ENCODE measurements at regions not wholly inside any gene's neighbourhood (a gene's known extent, or its start where the extent isn't known, plus 50 kb on each side); places are given as distances from the start of the nearest gene placed in this dataset.
"Not testable (repeated sequence)": the region's sequence is repeated elsewhere in the genome, so short reads cannot be mapped to it uniquely, and the experiment has no call there.

DNA sequence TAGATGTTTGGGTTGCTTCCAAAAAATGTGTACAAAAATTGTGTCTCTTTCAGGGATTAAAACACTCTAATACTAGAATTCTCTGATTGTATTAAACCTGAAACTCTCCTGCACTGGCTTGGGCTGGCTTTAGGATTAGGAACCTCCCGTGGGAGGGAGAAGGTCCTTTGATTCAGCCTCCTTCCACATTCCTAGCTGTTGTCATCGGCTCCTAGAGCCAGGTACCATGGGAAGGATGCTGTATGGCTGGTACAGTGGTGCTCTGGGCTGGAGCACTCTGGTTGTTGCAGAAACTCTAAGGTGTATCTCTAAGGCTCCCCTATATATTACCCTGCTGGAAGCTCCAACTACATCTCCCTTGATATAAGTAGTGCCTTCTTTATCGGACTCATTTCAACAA, 245.2 kb upstream of the FOXK1 start:
- no peak for DNase-seq (ENCODE audit: low read depth in 4 of 4, low spot score in 3 of 4)

DNA sequence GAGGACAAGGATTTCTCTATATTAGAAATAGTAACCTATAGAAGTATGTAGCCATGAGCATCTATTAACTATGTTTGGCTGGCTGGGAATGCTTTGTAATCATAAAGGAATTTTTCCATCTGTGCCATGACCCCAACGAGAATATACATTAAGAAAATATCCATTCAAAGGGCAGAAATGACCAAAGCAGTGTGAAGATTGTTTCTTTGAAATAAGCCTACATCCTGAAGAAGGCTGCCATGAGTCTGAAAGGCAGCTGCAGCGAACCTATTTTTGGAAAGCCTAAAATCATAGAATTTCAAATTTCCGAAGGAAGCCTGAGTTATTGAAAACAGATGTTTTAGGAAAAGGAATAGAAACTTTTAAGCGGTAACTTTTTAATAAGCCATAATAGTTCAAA, 244.2 kb upstream of the FOXK1 start:
- DNase-seq (ENCODE audit: low read depth in 4 of 4, low spot score in 3 of 4) = no peak

DNA sequence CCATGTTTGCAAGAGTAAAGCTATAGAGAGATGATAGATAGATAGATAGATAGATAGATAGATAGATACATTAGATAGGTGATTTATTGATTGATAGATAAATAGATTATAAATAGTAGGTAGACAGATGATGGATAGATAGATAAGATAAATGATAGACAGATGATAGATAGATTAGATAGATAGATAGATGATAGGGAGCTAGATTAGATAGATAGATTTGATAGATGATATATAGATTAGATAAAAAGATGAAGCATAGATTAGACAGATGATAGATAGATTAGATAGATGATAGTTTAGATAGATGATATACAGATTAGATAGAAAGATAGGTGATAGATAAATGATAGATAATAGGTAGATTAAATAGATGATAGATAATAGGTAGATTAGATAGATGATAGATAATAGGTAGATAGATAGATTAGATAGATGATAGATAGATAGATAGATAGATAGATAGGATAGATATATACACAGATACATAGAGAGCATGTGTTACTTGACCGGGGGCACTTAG, 243.3 kb upstream of the FOXK1 start:
- DNase-seq (ENCODE audit: low read depth in 4 of 4, low spot score in 3 of 4) = no peak

DNA sequence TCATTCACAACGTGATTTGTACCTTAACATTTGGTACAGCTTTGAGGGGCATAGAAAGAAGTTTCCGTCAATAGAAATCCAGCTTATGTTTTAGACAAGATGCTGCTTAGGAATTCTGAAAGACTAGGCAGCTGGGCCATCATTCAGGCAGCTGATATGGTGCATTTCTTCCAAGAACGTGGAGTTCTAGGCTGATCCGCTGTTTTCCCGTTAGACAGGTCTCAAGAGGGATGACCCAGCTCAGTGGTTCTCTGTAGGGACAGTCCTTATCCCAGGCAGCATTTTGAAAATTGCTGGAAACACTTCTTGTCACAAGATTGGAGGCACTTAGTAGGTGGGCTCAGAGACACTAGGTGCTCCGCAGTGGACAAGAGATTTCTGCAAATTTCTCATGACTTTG, 242.7 kb upstream of the FOXK1 start:
- no peak for DNase-seq (ENCODE audit: low read depth in 4 of 4, low spot score in 3 of 4)

DNA sequence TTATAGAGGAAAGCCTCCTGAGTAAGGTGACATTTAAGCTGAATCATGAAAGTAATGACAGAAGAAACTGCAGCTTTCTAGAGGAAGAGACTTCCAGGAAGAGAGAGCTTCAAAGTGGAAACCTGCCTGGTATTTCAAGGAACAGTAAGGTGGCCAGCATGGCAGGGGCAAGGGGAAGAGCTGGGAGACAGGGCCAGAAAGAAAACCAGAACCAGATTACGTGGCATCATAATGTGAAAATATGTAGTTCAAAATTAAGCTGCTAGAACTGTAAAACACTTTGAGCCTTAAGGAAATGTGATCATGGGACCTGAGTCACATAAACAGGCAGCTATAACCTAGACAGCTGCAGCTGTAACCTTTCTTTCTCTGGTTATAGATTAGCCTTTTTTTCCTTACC, 238.0 kb upstream of the FOXK1 start:
- DNase-seq (ENCODE audit: low read depth in 4 of 4, low spot score in 3 of 4) = no peak

DNA sequence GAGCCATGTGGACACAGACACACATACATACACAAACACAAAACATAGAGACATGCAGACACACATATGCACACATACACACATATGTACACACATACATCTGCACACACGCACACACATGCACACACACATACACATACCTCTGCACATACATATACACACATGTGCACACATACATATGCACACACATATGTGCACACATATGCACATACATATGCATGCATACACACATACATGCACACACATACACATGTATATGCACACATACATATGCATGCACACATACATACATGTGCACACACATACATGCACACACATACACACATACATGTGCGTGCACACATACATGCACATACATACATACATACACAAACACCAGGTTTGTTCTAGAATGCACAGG, 236.3 kb upstream of the FOXK1 start:
- DNase-seq (ENCODE audit: low read depth in 4 of 4, low spot score in 3 of 4) = no peak

DNA sequence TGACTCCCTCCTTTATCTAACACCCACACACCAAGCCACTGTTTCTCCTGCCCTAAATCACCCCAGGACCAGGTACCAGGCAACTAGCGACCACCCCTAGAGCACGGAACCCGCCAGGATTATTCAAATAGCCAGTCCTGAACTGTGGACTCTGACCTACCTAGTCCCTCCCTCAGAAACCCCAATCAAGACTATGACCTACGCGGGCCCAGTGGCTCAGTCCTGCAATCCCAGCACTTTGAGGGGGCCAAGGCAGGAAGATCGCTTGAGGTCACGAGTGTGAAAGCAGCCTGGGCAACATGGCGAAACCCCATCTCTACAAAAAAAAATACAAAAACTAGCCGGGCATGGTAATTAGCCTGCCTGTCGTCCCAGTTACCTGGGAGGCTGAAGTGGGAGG, 232.8 kb upstream of the FOXK1 start:
- DNase-seq (ENCODE audit: low read depth in 4 of 4, low spot score in 3 of 4) = no peak

DNA sequence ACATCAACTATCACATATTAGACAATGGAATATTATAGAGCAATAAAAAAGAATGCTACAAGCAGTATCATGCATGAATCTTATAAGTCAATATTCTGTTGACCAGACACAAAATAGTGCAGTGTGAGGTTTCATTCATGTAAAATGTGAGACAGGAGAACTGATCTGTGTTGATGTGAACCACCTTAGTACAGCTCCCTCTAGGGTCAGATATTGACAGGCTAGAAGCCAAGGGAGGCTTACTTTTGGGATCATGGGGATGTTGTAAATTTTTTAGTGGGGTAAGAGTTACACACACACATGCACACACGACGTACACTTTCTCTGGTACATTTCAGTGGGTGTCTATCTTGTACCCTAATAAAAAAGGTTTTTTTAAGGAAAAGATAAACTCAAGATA, 231.6 kb upstream of the FOXK1 start:
- DNase-seq (ENCODE audit: low read depth in 4 of 4, low spot score in 3 of 4) = no peak

DNA sequence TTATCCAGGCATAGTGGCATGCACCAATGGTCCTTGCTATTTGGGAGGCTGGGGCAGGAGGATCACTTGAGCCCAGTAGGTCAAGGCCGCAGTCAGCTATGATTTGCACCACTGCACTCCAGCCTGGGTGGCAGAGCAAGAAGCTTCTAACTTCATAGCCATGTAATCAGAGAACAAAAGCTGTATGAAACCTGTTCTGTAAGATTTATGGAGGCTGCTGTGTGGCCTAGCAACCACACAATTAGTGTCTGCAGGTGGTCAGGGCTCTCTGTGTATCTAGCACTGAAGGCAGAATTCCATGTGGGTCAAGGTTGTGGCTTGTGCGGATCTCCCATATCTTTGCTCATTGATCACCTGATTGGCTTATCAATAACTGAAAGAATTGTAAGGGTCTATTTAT, 221.5 kb upstream of the FOXK1 start:
- no peak for DNase-seq (ENCODE audit: low read depth in 4 of 4, low spot score in 3 of 4)

DNA sequence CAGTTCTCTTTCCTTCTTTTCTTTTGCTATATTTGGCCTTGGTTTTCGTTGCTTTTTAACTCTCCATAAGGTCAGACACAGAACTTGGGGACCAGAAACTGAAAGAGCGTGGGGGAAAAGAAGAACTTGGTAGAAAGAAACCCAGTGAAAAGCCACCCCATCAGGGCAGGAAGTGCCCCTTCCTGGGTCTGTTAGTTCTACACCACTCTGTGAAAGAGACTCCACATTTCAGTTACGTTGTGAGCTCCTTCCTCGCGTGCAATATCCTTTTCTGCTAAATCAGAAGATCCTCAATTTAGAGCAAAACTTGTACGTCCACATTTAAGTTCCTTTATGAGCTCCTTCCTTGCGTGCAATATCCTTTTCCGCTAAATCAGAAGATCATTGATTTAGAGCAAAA, 220.6 kb upstream of the FOXK1 start:
- DNase-seq (ENCODE audit: low read depth in 4 of 4, low spot score in 3 of 4) = no peak

DNA sequence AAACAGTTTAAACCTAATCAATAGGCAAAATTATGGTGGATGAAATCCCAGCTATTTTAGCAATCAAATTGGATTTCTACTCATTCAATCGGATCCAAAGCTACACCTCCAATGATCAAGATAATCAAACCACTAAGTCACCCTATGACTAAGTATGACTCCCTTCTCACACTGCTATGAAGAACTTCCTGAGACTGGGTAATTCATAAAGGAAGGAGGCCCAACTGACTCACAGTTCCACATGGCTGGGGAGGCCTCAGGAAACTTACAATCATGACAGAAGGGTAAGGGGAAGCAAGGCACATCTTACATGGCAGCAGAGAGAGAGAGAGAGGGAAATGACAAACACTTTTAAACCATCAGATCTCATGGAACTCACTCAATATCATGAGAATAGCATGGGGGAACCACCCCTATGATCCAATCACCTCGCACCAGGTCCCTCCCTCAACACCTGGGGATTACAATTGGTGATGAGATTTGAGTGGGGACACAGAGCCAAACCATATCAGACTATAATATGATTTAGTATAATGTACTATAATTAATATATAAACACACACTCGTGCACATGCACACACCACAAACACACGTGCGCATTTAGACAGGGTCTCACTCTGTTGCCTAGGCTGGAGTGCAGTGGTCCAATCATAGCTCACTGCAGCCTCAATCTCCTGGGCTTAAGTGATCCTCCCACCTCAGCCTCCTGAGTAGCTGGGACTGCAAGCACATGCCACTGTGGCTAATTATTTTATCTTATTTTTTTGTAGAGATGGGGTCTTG, 213.6 kb upstream of the FOXK1 start:
- DNase-seq (ENCODE audit: low read depth in 4 of 4, low spot score in 3 of 4) = no peak

DNA sequence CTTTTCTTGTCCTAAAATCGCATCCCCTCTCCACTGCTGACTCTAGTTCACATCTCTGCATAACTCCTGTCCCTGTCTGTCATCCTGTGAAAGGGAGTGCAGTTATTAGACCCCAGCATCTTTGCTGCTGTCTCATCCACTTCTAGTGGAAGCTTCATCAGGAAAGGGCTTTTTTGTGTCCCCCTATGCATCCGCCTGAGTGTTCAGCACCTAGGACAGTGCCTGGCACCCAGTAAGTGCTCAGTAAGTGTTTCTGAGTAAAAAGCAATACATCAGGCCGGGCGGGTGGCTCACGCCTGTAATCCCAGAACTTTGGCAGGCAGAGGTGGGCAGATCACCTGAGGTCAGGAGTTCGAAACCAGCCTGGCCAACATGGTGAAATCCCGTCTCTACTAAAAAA, 211.8 kb upstream of the FOXK1 start:
- no peak for DNase-seq (ENCODE audit: low read depth in 4 of 4, low spot score in 3 of 4)

DNA sequence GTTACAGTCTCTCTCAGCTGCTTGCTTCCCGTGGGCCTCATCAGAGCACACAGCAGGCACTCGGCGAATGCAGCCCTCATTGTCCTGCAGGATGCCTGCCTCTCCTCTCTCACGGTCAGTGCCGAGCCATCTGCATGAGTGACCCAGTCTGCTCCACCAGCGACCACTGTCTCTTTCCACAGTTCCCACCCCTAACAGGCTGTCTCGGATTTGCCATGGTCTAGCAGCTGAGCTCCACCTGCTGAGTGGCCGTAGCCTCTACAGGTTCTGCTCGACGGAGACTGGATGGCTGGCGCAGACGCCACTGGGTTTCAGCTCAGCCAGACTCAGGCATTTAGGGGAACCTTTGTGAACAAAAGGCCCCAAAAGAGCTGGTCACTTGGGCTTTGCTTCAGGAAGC, 209.4 kb upstream of the FOXK1 start:
- no peak for DNase-seq (ENCODE audit: low read depth in 4 of 4, low spot score in 3 of 4)

DNA sequence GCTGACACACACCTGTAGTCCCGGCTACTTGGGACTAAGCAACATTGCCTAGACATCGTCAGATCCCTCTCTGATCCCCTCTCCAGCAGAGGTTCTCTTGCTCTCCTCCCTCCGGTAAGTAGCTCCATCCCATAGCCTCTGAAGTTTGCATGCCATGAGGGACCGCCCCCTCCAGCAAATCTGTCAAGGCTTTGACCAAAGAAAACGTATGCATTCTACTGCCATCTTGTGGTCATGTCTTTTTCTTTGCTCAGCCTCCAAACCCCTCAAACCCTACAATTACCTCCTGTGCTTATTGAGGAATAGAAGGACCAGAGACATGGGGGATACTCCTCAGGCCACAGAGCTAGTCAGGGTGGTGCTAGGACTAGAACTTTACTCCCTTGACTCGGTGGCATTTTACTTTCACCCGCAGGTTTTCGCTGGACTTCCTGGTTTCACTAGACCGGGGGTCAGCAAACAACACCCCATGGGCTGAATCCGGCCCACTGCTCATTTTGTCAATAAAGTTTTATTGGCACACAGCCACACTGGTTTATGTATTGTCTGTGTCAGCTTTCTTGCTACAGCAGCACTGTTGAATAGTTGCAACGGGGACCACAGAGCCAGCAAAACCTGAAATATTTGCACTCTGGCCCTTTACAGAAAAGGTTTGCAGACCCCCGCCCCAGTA, 202.6 kb upstream of the FOXK1 start:
- no peak for DNase-seq (ENCODE audit: low read depth in 4 of 4, low spot score in 3 of 4)

DNA sequence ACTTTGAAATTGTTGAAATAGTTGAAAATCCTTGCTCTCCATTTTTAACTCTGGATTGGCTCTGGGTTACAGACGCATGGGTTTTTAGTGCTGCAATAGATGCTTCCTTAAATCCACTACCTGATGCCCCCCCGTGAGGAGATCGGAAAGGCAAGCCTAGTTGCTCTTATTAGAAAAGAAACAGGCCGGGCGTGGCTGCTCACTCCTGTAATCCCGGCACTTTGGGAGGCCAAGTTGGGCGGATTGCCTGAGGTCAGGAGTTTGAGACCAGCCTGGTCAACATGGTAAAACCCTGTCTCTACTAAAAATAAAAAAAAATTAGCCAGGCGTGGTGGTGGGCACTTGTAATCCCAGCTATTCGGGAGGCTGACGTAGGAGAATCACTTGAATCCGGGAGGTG, 202.0 kb upstream of the FOXK1 start:
- DNase-seq (ENCODE audit: low read depth in 4 of 4, low spot score in 3 of 4) = not testable (repeated sequence)

DNA sequence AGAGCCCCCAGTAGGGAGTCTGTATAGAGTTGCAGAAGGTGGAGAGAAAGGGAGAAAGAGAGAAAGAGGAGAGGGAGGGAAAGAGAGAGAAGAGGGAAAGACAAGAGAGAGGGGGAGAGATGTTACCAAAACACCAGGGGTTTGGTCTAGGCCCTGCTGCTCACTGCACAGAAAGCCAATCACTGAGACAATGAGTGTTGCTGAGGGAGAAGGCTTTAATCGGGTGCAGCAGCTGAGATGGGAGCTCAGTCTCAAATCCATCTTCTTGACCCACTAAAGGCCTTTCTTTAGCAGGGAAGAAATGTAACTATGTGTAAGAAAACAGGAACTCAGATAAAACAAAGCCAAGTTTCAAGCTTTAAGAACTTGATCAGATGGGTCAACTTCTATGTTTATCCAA, 198.2 kb upstream of the FOXK1 start:
- no peak for DNase-seq (ENCODE audit: low read depth in 4 of 4, low spot score in 3 of 4)

DNA sequence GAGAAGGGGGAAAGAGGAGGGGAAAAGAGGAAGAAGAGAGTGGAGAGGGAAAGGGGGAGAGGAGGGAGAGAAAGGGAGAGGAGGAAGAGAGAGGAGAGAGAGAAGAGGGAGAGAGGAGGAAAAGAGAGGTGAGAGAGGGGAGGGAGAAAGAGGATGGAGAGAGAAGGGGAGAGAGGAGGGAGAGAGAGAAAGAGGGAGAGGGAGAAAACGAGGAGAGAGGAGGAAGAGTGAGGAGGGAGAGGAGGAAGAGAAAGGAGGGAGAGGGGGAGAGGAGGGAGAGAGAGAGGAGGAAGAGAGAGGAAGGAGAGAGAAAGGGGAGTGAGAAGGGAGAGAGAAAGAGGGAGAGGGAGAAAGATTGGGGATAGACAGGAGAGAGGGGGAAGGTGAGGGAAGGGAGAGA, 197.6 kb upstream of the FOXK1 start:
- no peak for DNase-seq (ENCODE audit: low read depth in 4 of 4, low spot score in 3 of 4)

DNA sequence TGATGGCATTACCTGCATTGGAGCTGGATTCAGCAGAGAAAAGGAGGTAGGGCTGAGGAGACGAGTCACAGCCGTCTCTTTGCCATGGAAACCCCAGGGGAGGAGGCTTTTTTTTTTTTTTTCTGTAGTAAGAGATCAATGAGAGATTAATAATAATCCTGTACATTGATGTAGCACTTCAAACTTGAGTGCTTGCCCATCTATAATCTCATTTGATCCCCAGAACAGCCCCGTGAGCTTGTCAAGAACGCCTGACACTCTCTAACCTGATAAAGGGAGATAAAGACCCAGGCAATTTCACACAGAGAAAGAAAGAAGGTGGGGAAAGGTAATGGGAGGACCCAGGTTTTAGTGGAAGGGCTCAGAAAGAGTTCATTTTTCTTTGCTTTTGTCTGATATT, 195.2 kb upstream of the FOXK1 start:
- DNase-seq (ENCODE audit: low read depth in 4 of 4, low spot score in 3 of 4) = no peak

DNA sequence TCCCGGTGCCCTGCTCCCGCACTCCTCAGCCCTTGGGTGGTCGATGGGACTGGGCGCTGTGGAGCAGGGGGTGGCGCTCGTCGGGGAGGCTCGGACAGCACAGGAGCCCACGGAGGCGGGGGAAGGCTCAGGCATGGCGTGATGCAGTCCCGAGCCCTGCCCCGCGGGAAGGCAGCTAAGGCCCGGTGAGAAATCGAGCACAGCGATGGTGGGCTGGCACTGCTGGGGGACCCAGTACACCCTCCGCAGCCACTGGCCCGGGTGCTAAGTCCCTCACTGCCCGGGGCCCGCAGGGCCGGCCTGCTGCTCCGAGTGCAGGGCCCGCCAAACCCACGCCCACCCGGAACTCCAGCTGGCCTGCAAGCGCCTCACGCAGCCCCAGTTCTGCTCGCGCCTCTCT, 185.2 kb upstream of the FOXK1 start:
- not testable (repeated sequence) for DNase-seq (ENCODE audit: low read depth in 4 of 4, low spot score in 3 of 4)

DNA sequence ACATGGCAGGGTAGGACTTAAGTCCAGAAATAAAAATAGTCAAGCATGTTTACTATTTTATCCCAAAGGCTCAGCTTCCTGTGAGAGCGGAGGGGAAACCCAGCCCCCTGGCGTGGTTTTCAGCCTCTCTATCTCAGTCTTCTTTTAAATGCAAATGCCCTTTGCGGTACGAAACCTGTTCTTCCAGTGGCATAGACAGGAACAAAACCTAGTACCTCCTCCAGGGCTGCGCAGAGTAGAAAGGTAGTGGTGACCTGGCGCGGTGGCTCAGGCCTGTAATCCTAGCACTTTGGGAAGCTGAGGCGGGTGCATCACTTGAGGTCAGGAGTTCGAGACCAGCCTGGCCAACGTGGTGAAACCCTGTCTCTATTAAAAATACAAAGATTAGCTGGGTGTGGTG, 181.3 kb upstream of the FOXK1 start:
- no peak for DNase-seq (ENCODE audit: low read depth in 4 of 4, low spot score in 3 of 4)

DNA sequence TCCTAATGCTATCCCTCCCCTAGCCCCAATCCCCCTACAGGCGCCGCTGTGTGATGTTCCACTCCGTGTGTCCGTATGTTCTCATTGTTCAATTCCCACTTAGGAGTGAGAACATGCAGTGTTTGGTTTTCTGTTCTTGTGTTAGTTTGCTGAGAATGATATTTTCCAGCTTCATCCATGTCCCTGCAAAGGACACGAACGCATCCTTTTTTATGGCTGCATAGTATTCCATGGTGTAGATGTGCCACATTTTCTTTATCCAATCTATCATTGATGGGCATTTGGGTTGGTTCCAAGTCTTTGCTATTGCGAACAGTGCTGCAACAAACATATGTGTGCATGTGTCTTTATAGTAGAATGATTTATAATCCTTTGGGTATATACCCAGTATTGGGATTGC, 174.2 kb upstream of the FOXK1 start:
- DNase-seq (ENCODE audit: low read depth in 4 of 4, low spot score in 3 of 4) = not testable (repeated sequence)

DNA sequence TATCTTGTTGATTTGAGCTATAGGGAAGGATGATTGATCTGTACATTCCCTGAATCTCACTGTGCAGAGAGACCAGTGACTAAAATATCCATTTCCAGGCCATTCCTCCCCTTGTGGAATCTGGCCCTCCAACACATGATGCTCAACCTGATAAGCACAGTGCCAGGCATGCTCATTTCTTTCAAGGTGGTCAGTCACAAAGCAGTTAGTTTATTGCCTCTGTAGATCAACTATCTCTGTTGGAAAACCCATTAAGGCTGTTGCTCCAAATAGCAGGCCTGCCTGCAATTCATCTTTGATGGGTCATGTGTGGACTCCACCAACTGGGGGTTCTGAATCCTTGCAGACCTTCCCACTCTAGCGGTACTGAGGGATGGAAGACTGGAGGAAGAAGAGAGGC, 168.6 kb upstream of the FOXK1 start:
- no peak for DNase-seq (ENCODE audit: low read depth in 4 of 4, low spot score in 3 of 4)
